ENCODE measurements at regions not wholly inside any gene's neighbourhood (a gene's known extent, or its start where the extent isn't known, plus 50 kb on each side); places are given as distances from the start of the nearest gene placed in this dataset.
"Not testable (repeated sequence)": the region's sequence is repeated elsewhere in the genome, so short reads cannot be mapped to it uniquely, and the experiment has no call there.

DNA sequence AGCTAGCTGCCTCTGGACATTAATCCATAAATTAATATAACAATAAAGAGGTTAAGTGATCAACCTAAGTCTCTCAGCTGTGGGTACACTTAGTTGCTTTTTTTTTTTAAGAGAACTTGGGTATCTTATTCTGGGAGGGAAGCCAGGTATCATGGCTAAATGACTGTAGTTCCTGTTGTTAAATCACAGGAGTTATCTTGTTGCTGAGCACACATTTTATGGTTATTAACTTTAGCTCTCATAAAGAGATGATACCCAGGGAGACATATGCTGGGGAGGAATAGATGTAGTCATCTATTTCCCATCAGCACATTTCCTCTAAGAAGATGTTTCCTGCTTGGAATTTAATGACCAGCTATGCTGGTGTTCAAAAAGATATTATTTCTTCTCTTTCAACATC is 227.8 kb downstream of the PTGER3 start:
- no peak overlapping the region for H3K27ac ChIP-seq (ENCODE audit: low read depth, low read length)
- H3K9me3 ChIP-seq (ENCODE audit: control insufficient read depth, insufficient read depth, low read length): no peaks in the 10 kb centered on the region
- H3K4me3 ChIP-seq (ENCODE audit: low read depth, low read length): no peak overlapping the region
- H3K9ac ChIP-seq (ENCODE audit: low read depth, low read length): no peak overlapping the region
- no peaks in the 10 kb centered on the region for H3K36me3 ChIP-seq (ENCODE audit: control insufficient read depth, insufficient read depth, low read length)
- no peaks in the 10 kb centered on the region for H3K4me1 ChIP-seq (ENCODE audit: control insufficient read depth, insufficient read depth, low read length)
- H3K27me3 ChIP-seq (ENCODE audit: control insufficient read depth, insufficient read depth, low read length): no peaks in the 10 kb centered on the region

DNA sequence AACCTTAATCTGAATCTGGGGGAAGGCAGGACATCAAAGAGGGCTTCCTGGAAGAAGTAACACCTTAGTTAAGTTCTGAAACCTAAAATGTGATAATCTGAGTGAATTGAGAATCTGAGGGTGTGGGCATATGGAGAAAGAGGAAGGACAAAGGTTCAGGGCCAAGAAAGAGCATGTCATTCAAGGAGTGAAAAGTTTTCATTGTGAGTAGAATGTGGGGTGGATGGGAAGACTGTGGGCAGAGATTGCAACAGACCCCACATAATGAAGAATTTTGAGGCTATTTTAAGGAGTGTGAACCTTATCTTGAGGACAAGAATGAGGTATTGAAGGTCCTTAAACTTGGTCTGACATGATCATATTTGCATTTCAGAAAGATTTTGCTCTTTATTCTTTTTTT is 227.2 kb downstream of the PTGER3 start:
- Histone ChIP-seq H3K9ac (ENCODE audit: low read depth, low read length) (no peak overlapping the region), H3K4me3 (ENCODE audit: low read depth, low read length) (no peak overlapping the region), H3K9me3 (ENCODE audit: control insufficient read depth, insufficient read depth, low read length) (no peaks in the 10 kb centered on the region), H3K4me1 (ENCODE audit: control insufficient read depth, insufficient read depth, low read length) (no peaks in the 10 kb centered on the region), H3K36me3 (ENCODE audit: control insufficient read depth, insufficient read depth, low read length) (no peaks in the 10 kb centered on the region), H3K27ac (ENCODE audit: low read depth, low read length) (no peak overlapping the region), H3K27me3 (ENCODE audit: control insufficient read depth, insufficient read depth, low read length) (no peaks in the 10 kb centered on the region)

DNA sequence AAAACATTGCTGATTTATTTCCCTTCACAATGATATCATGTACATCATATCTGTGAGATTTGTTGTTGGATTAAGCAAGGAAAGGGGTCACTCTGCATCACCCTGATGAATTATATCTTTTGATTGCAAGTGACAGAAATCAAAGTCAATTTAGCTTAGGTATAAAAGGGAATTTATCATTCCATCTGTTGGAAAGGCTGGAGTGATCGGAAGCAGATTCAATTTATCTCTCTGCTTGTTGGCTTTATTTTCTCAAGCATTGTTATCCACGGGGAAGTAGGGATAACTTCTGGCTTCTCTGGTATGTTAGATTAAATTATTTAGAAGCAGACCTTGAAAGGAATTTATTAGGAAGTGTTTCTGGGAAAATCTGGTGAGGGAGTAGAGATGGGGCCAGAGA is 226.6 kb downstream of the PTGER3 start:
- no peak overlapping the region for H3K9ac ChIP-seq (ENCODE audit: low read depth, low read length)
- H3K27ac ChIP-seq (ENCODE audit: low read depth, low read length): no peak overlapping the region
- no peaks in the 10 kb centered on the region for H3K9me3 ChIP-seq (ENCODE audit: control insufficient read depth, insufficient read depth, low read length)
- H3K4me3 ChIP-seq (ENCODE audit: low read depth, low read length): no peak overlapping the region
- no peaks in the 10 kb centered on the region for H3K27me3 ChIP-seq (ENCODE audit: control insufficient read depth, insufficient read depth, low read length)
- H3K36me3 ChIP-seq (ENCODE audit: control insufficient read depth, insufficient read depth, low read length): no peaks in the 10 kb centered on the region
- H3K4me1 ChIP-seq (ENCODE audit: control insufficient read depth, insufficient read depth, low read length): no peaks in the 10 kb centered on the region

- H3K4me3 ChIP-seq (ENCODE audit: low read depth, low read length): no peak overlapping the region
- no peaks in the 10 kb centered on the region for H3K9me3 ChIP-seq (ENCODE audit: control insufficient read depth, insufficient read depth, low read length)
- no peaks in the 10 kb centered on the region for H3K27me3 ChIP-seq (ENCODE audit: control insufficient read depth, insufficient read depth, low read length)
- no peak overlapping the region for H3K9ac ChIP-seq (ENCODE audit: low read depth, low read length)
- no peaks in the 10 kb centered on the region for H3K36me3 ChIP-seq (ENCODE audit: control insufficient read depth, insufficient read depth, low read length)
- no peaks in the 10 kb centered on the region for H3K4me1 ChIP-seq (ENCODE audit: control insufficient read depth, insufficient read depth, low read length)
- no peak overlapping the region for H3K27ac ChIP-seq (ENCODE audit: low read depth, low read length)
Observed at GRCh38 chr1:70826428-70826827, 221.2 kb downstream of the PTGER3 start.

GRCh38 chr1:70827030-70827429 is 220.6 kb downstream of the PTGER3 start:
- H3K4me3 ChIP-seq (ENCODE audit: low read depth, low read length): no peak overlapping the region
- H3K9ac ChIP-seq (ENCODE audit: low read depth, low read length): no peak overlapping the region
- no peaks in the 10 kb centered on the region for H3K36me3 ChIP-seq (ENCODE audit: control insufficient read depth, insufficient read depth, low read length)
- no peaks in the 10 kb centered on the region for H3K9me3 ChIP-seq (ENCODE audit: control insufficient read depth, insufficient read depth, low read length)
- H3K27ac ChIP-seq (ENCODE audit: low read depth, low read length): no peak overlapping the region
- no peaks in the 10 kb centered on the region for H3K4me1 ChIP-seq (ENCODE audit: control insufficient read depth, insufficient read depth, low read length)
- H3K27me3 ChIP-seq (ENCODE audit: control insufficient read depth, insufficient read depth, low read length): no peaks in the 10 kb centered on the region

DNA sequence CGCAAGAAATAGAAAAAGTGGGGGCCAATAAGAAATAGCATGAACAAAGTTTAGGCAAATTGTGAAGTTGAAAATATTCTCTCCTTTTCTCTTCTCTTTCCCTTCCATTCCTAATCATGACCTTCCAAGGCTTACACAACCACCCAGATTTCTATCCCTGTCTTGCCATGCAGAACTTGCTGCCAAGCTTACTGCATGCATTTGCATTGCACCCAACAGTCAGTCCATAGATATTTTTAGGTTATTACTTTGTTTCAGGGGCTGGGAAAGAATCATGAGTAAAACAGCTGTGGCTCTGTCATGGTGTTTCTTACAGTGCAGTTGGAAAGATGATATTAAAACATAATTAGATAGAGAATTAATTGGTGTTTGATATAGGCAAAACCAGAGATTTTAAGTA is 219.4 kb downstream of the PTGER3 start:
- H3K27me3 ChIP-seq (ENCODE audit: control insufficient read depth, insufficient read depth, low read length): no peaks in the 10 kb centered on the region
- H3K27ac ChIP-seq (ENCODE audit: low read depth, low read length): no peak overlapping the region
- no peak overlapping the region for H3K4me3 ChIP-seq (ENCODE audit: low read depth, low read length)
- no peak overlapping the region for H3K9ac ChIP-seq (ENCODE audit: low read depth, low read length)
- H3K36me3 ChIP-seq (ENCODE audit: control insufficient read depth, insufficient read depth, low read length): no peaks in the 10 kb centered on the region
- H3K4me1 ChIP-seq (ENCODE audit: control insufficient read depth, insufficient read depth, low read length): no peaks in the 10 kb centered on the region
- H3K9me3 ChIP-seq (ENCODE audit: control insufficient read depth, insufficient read depth, low read length): no peaks in the 10 kb centered on the region

DNA sequence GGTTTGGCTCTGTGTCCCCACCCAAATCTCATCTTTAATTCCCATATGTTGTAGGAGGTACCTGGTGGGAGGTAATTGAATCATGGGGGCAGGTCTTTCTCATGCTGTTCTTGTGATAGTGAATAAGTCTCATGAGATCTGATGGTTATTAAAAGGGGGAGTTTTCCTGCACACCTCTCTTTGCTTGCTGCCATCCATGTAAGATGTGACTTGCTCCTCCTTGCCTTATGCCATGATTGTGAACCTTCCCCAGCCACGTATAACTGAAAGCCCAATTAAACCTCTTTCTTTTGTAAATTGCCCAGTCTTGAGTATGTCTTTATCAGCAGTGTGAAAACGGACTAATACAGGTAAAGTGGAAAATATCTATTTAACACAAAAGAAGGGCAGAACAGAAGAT is 213.3 kb downstream of the PTGER3 start:
- not testable (repeated sequence) for H3K9me3 ChIP-seq (ENCODE audit: control insufficient read depth, insufficient read depth, low read length); H3K4me1 ChIP-seq (ENCODE audit: control insufficient read depth, insufficient read depth, low read length); H3K36me3 ChIP-seq (ENCODE audit: control insufficient read depth, insufficient read depth, low read length); H3K4me3 ChIP-seq (ENCODE audit: low read depth, low read length); H3K27ac ChIP-seq (ENCODE audit: low read depth, low read length); H3K9ac ChIP-seq (ENCODE audit: low read depth, low read length); H3K27me3 ChIP-seq (ENCODE audit: control insufficient read depth, insufficient read depth, low read length)

GRCh38 chr1:70836456-70836855 is 211.2 kb downstream of the PTGER3 start:
- no peaks in the 10 kb centered on the region for H3K27me3 ChIP-seq (ENCODE audit: control insufficient read depth, insufficient read depth, low read length)
- H3K9me3 ChIP-seq (ENCODE audit: control insufficient read depth, insufficient read depth, low read length): no peaks in the 10 kb centered on the region
- H3K4me1 ChIP-seq (ENCODE audit: control insufficient read depth, insufficient read depth, low read length): no peaks in the 10 kb centered on the region
- H3K27ac ChIP-seq (ENCODE audit: low read depth, low read length): no peak overlapping the region
- no peaks in the 10 kb centered on the region for H3K36me3 ChIP-seq (ENCODE audit: control insufficient read depth, insufficient read depth, low read length)
- H3K4me3 ChIP-seq (ENCODE audit: low read depth, low read length): no peak overlapping the region
- H3K9ac ChIP-seq (ENCODE audit: low read depth, low read length): no peak overlapping the region

DNA sequence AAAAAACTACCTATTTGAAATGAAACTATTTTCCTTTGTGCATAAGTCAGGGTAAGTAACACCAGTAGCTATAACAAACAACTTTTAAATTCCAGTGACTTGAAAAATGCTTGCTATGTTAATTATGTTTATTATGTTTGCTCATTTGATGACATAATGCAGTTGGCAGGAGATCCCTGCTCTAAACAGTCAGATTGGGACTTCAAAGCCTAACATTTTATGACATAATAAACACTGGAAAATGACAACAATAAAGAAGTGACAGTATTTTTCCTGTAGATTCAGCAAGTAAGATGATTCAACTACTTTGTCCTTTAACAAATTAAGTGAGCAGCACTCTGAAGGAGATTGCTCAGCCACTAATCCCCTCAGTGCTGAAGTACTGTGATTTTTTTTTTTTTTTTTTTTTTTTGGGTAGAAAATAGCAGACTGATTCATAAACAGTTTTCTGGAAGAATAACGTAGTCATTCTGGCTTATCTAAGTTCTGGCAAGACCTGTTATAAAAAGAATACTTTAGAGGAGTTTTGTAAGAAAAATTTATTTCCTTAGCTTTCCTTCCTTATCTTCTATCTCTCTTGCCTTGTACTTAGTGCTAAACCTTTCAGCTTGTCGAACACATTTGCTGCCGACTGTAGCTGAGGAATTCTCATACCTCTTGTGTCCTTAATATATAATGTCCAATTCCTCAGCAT is 207.2 kb downstream of the PTGER3 start:
- Histone ChIP-seq H3K27me3 (ENCODE audit: control insufficient read depth, insufficient read depth, low read length) (no peaks in the 10 kb centered on the region), H3K4me3 (ENCODE audit: low read depth, low read length) (no peak overlapping the region), H3K27ac (ENCODE audit: low read depth, low read length) (no peak overlapping the region), H3K9me3 (ENCODE audit: control insufficient read depth, insufficient read depth, low read length) (no peaks in the 10 kb centered on the region), H3K4me1 (ENCODE audit: control insufficient read depth, insufficient read depth, low read length) (no peaks in the 10 kb centered on the region), H3K36me3 (ENCODE audit: control insufficient read depth, insufficient read depth, low read length) (no peaks in the 10 kb centered on the region), H3K9ac (ENCODE audit: low read depth, low read length) (no peak overlapping the region)

DNA sequence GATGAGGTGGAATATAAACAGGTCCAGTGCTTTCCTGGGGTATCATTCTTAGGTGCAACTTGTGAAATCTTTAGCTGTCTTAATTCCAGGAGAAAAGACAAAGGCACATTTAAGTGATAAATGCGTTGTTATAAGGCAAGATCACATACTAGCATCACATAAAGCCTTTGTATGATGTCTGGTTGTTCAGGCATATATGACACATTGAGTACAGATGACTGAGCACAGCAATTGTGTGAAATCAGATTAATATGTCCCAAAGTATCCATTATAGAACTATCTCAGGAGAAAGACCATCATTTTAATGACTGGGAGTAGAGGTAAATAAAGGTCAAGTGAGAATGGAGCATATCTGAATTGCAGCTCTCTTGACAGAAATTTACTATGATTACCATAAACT is 205.1 kb downstream of the PTGER3 start:
- Histone ChIP-seq H3K4me1 (ENCODE audit: control insufficient read depth, insufficient read depth, low read length) (peaks cover 9% of the 10 kb centered on the region; the same call in 1 of the 2 replicates), H3K9me3 (ENCODE audit: control insufficient read depth, insufficient read depth, low read length) (no peaks in the 10 kb centered on the region), H3K9ac (ENCODE audit: low read depth, low read length) (no peak overlapping the region), H3K4me3 (ENCODE audit: low read depth, low read length) (no peak overlapping the region), H3K36me3 (ENCODE audit: control insufficient read depth, insufficient read depth, low read length) (no peaks in the 10 kb centered on the region), H3K27me3 (ENCODE audit: control insufficient read depth, insufficient read depth, low read length) (no peaks in the 10 kb centered on the region), H3K27ac (ENCODE audit: low read depth, low read length) (no peak overlapping the region)

- Histone ChIP-seq H3K27me3 (ENCODE audit: control insufficient read depth, insufficient read depth, low read length) (no peaks in the 10 kb centered on the region), H3K4me3 (ENCODE audit: low read depth, low read length) (no peak overlapping the region), H3K4me1 (ENCODE audit: control insufficient read depth, insufficient read depth, low read length) (peaks cover 10% of the 10 kb centered on the region; the same call in 1 of the 2 replicates), H3K27ac (ENCODE audit: low read depth, low read length) (no peak overlapping the region), H3K9me3 (ENCODE audit: control insufficient read depth, insufficient read depth, low read length) (no peaks in the 10 kb centered on the region), H3K36me3 (ENCODE audit: control insufficient read depth, insufficient read depth, low read length) (no peaks in the 10 kb centered on the region), H3K9ac (ENCODE audit: low read depth, low read length) (no peak overlapping the region)
Observed at GRCh38 chr1:70843452-70843851, 204.2 kb downstream of the PTGER3 start.
